ENCODE measurements at regions not wholly inside any gene's neighbourhood (a gene's known extent, or its start where the extent isn't known, plus 50 kb on each side); places are given as distances from the start of the nearest gene placed in this dataset.

GRCh38 chr15:96645796-96646195, 315.3 kb downstream of the NR2F2 start:
- no peak for TF ChIP-seq EP300 (IDR thresholded peaks at IDR 0.05)
- TF ChIP-seq, protein P1, sequence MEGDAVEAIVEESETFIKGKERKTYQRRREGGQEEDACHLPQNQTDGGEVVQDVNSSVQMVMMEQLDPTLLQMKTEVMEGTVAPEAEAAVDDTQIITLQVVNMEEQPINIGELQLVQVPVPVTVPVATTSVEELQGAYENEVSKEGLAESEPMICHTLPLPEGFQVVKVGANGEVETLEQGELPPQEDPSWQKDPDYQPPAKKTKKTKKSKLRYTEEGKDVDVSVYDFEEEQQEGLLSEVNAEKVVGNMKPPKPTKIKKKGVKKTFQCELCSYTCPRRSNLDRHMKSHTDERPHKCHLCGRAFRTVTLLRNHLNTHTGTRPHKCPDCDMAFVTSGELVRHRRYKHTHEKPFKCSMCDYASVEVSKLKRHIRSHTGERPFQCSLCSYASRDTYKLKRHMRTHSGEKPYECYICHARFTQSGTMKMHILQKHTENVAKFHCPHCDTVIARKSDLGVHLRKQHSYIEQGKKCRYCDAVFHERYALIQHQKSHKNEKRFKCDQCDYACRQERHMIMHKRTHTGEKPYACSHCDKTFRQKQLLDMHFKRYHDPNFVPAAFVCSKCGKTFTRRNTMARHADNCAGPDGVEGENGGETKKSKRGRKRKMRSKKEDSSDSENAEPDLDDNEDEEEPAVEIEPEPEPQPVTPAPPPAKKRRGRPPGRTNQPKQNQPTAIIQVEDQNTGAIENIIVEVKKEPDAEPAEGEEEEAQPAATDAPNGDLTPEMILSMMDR (IDR thresholded peaks at IDR 0.05), result no peak

Measured in tibial nerve (tissue), 4 donors.